ENCODE measurements at regions not wholly inside any gene's neighbourhood (a gene's known extent, or its start where the extent isn't known, plus 50 kb on each side); places are given as distances from the start of the nearest gene placed in this dataset.
"Not testable (repeated sequence)": the region's sequence is repeated elsewhere in the genome, so short reads cannot be mapped to it uniquely, and the experiment has no call there.

DNA sequence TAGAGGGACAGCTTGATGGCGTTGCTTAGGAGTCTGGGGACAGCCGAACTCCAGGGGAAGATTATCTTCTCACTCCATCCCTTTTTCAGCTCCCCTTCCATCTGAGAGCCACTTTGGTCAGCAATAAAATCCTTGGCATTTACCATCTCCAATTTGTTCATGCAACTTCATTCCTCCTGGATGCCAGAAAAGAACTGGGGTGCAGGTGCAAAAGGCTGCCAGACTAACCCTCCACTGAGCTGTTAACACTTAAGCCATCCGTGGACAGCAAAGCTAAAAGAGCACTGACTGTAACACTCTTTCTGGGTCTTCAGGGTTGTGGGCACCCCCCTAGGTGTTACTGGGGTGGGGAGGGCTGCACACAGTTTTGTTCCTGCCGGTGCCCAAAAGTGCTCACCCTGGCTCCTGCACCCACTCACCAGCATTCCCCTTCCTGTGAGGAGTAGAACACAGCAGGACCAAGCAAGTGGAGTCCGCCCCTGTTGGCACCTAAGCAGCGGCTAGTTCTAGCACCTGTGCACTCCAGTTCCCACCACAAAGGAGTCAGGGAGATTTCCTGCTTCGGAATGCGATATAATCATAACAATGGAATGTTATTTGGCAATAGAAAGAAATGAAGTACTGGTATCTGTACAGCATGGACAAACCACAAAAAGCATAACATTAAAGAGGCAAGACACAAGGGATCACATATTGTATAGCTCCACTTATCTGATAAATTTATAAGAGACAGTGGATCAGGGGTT, 95.1 kb downstream of the NPY start:
- Mint-ChIP-seq H3K27me3 (peaks cover 6% of the 10 kb centered on the region), H3K27ac (no peak overlapping the region), H3K9me3 (no peaks in the 10 kb centered on the region), H3K4me3 (no peak overlapping the region), H3K4me1 (no peaks in the 10 kb centered on the region), H3K36me3 (ENCODE audit: low read depth) (no peaks in the 10 kb centered on the region)
- no peak for DNase-seq
- ChIA-PET CTCF (interaction anchor here (0.6 to 1.2 kb wide), 2 partner anchors 38 to 109 kb away, joined by 4 read pairs; no protein-coding TSS in a partner anchor), POLR2A (no interaction called here)

DNA sequence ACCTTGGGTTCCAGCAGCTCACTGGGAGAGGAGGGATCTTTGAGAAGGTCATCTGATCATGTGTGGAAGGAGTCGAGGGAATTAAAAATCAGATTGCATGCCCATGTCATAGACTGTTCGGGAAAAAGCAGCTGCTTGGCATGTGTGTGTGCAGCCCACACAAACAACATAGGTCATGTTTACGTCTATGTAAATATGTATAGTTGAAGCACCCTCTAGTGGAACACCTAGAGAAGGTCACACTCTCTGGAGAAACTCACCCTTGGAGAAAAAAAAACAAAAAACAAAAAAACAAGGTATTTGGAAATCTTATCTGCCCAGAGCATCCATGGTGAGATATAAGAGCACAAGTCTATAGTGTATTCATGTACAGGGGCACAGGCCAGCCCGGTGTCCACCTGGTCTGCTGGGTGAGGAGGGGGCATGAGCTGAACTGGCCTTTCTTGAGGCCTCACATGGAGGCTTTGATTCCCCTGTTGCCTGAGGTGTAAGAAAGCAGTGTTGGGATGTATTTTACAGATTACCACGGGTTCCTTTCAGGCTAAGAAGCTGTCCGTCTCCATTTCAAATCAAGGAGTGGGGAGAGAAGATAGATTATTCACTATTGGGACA, 98.0 kb downstream of the NPY start:
- POLR2A ChIA-PET, result no interaction called here
- no peak for DNase-seq
- H3K4me3 Mint-ChIP-seq, result no peak overlapping the region
- CTCF ChIA-PET, result interaction anchor here (0.9 to 1.5 kb wide), 2 partner anchors 9 to 64 kb away, joined by 4 read pairs; no protein-coding TSS in a partner anchor
- H3K9me3 Mint-ChIP-seq, result no peaks in the 10 kb centered on the region
- H3K27me3 Mint-ChIP-seq, result no peaks in the 10 kb centered on the region
- H3K27ac Mint-ChIP-seq, result no peak overlapping the region
- H3K4me1 Mint-ChIP-seq, result no peaks in the 10 kb centered on the region
- no peaks in the 10 kb centered on the region for H3K36me3 Mint-ChIP-seq (ENCODE audit: low read depth)

DNA sequence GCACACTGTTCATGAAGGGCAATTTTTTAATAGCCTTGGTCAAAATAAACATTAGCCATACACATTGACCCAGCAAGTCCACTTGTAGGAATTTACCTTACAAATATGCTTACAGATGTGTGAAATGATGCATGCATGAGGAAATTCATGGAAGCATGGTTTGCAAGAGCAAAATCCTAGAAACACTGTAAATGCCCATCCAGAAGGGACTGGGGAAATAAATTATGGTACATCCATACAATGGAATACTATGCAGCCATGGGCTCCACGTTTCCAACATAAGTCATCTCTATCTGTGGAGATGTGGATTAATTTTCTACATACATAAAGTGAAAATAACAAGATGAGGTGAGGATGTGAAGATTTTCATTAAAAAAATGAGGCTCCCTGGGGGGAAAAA, 99.1 kb downstream of the NPY start:
- H3K27ac Mint-ChIP-seq, result no peak overlapping the region
- no peaks in the 10 kb centered on the region for H3K36me3 Mint-ChIP-seq (ENCODE audit: low read depth)
- no peaks in the 10 kb centered on the region for H3K9me3 Mint-ChIP-seq
- no peaks in the 10 kb centered on the region for H3K4me1 Mint-ChIP-seq
- ChIA-PET POLR2A (no interaction called here), CTCF (no interaction called here)
- H3K27me3 Mint-ChIP-seq, result no peaks in the 10 kb centered on the region
- H3K4me3 Mint-ChIP-seq, result no peak overlapping the region
- DNase-seq, result no peak

DNA sequence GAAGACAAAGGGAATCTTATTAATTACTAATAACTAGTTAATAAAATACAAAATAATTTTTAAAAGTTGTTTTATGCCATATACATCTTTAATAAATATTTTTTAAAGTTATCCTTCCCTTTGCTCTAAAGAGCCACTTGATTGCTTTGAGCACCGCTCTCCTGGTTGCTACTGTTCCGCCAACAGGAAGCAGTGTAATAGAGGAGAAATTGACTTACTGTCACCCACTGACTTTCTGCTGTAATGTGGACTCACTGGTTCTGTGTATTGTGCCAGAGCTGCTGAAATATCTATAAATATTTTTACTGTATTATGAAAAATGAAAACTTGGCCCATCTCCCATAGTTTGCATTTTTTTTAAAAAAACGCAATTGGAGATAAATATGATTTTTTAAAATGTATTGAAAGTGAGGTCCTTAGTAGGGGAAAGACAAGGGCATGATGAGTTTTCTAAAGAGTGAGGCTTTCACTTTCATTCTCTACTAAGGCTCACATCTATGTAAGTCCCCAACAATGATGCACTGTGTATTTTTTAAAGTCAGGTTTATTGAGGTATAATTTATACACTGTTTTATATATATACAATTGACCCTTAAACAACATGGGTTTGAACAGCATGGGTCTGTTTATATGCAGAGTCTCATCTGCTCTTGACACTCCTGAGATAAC, 100.5 kb downstream of the NPY start:
- Mint-ChIP-seq H3K27me3 (no peaks in the 10 kb centered on the region), H3K4me3 (no peak overlapping the region), H3K27ac (peak overlapping the region; percentile 42), H3K9me3 (no peaks in the 10 kb centered on the region), H3K4me1 (no peaks in the 10 kb centered on the region), H3K36me3 (ENCODE audit: low read depth) (no peaks in the 10 kb centered on the region)
- POLR2A ChIA-PET, result no interaction called here
- CTCF ChIA-PET, result no interaction called here
- no peak for DNase-seq

DNA sequence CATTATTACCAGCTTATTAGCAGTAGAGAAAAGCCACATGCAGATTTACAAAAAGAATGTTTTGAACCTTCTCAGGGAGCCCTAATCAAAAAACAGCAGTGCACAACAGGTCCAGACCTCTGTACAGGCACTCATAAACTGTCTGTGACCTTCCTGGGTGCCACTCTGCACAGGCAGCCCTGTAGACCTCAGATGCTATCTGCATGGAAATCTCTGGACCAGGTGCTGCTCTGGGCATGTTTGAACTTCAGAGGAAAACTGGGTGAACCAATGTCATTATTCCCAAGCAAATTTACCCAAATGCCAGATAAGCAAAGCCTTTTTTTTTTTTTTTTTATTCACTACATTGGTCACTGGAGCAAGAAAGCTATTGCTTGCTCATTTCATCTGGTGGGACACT, 104.2 kb downstream of the NPY start:
- H3K4me1 Mint-ChIP-seq, result no peaks in the 10 kb centered on the region
- no peaks in the 10 kb centered on the region for H3K36me3 Mint-ChIP-seq (ENCODE audit: low read depth)
- H3K9me3 Mint-ChIP-seq, result no peaks in the 10 kb centered on the region
- H3K4me3 Mint-ChIP-seq, result no peak overlapping the region
- DNase-seq, result no peak
- CTCF ChIA-PET, result interaction anchor here (1.1 kb wide), 1 partner anchor 307 kb away, joined by 4 read pairs; no protein-coding TSS in a partner anchor
- POLR2A ChIA-PET, result no interaction called here
- H3K27me3 Mint-ChIP-seq, result no peaks in the 10 kb centered on the region
- no peak overlapping the region for H3K27ac Mint-ChIP-seq

DNA sequence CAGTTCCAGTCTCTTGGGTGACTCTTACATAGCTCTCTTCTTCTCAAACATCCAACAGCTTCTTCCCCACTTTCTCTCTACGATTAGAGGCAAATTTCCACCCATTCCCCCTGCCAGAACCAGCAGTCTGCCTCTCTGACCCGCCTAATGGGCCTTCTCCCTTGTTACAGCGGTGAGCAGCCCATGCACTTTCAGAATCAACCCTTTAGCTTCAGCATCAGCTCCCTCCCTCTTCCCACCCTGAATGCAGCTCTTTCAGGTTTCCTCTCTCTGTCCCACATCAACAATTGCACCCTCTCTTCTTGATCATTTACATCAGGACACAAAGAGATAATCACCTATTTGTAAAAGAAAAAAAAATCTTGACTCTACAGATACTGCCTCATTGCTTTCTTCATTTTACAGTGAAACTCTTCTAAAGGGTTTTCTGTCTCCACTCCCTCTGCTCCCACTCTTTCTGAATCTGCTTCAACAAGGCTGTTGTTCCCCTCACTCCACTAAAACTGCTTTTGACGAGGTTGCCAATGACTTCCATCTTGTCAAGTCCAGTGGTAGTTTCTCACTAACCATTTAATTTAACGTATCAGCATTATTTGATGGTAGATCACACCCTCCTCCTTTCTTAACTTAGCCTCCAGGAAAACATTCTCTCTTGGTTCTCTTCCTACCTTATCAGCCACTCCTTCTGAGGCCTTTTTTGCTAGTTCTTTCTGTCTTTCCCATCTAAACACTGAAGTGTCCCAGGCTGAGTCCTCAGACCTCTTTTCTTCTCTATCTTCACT, 106.6 kb downstream of the NPY start:
- no peaks in the 10 kb centered on the region for H3K9me3 Mint-ChIP-seq
- no peaks in the 10 kb centered on the region for H3K36me3 Mint-ChIP-seq (ENCODE audit: low read depth)
- H3K4me3 Mint-ChIP-seq, result no peak overlapping the region
- H3K4me1 Mint-ChIP-seq, result no peaks in the 10 kb centered on the region
- ChIA-PET CTCF (no interaction called here), POLR2A (interaction anchor here (0.6 kb wide), 1 partner anchor 615 kb away, joined by 5 read pairs; no protein-coding TSS in a partner anchor)
- no peak for DNase-seq
- no peak overlapping the region for H3K27ac Mint-ChIP-seq
- H3K27me3 Mint-ChIP-seq, result no peaks in the 10 kb centered on the region

DNA sequence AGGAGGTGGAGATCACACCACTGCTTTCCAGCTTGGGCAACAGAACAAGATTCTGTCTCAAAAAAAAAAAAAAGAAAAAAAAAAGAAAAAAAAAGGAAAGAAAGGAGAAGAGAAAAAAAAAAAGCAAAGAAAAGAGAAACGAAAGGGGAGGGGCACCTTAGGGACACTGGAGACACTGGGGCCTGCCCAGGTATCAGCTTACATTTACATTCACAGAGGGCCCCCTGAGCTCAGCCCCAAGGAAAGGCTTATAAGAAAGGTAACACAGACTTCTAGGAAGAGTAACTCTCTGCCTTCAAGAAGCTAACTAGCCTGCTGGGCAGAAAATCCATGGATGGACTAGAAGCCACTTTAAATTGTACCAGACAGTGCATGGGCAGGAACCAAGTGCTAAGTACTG, 108.8 kb downstream of the NPY start:
- ChIA-PET CTCF (interaction anchor here (1.0 to 1.2 kb wide), 2 partner anchors 16 to 18 kb away, joined by 3 read pairs; no protein-coding TSS in a partner anchor), POLR2A (no interaction called here)
- no peak for DNase-seq
- Mint-ChIP-seq H3K9me3 (no peaks in the 10 kb centered on the region), H3K4me3 (no peak overlapping the region), H3K36me3 (ENCODE audit: low read depth) (no peaks in the 10 kb centered on the region), H3K27ac (no peak overlapping the region), H3K27me3 (no peaks in the 10 kb centered on the region), H3K4me1 (no peaks in the 10 kb centered on the region)

DNA sequence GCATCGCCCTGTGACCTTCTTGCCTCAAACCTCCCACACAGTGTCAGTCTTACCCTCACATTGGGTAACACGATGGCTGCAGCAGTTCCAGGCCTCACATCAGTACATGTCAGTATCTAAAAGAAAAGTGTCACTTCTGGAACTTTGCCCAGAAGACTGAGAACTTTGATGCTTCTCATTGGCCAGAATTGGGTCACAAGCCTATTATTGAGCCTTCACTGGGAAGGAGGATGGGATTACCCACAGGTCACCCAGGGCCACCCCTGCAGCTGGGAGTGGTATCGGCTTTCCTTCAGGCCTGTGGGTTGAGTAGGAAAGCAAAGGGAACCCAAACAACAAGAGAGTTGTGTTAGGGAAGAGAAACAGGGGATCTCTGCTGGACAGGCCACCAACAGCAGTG, 111.5 kb downstream of the NPY start:
- Mint-ChIP-seq H3K27me3 (no peaks in the 10 kb centered on the region), H3K9me3 (no peaks in the 10 kb centered on the region), H3K4me3 (no peak overlapping the region), H3K27ac (no peak overlapping the region), H3K4me1 (no peaks in the 10 kb centered on the region), H3K36me3 (ENCODE audit: low read depth) (no peaks in the 10 kb centered on the region)
- POLR2A ChIA-PET, result no interaction called here
- no peak for DNase-seq
- CTCF ChIA-PET, result no interaction called here

DNA sequence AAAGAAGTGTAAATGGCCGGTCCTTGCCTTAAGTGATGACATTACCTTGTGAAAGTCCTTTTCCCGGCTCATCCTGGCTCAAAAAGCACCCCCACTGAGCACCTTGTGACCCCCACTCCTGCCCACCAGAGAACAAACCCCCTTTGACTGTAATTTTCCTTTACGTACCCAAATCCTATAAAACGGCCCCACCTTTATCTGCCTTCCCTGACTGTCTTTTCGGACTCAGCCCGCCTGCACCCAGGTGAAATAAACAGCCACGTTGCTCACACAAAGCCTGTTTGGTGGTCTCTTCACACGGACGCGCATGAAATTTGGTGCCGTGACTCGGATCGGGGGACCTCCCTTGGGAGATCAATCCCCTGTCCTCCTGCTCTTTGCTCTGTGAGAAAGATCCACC, 112.4 kb downstream of the NPY start:
- H3K9me3 Mint-ChIP-seq; H3K4me3 Mint-ChIP-seq; POLR2A ChIA-PET; DNase-seq; H3K36me3 Mint-ChIP-seq (ENCODE audit: low read depth); H3K27me3 Mint-ChIP-seq; H3K27ac Mint-ChIP-seq; H3K4me1 Mint-ChIP-seq: not testable (repeated sequence)
- CTCF ChIA-PET, result interaction anchor here (0.6 kb wide), 1 partner anchor 81 kb away, joined by 3 read pairs; no protein-coding TSS in a partner anchor

DNA sequence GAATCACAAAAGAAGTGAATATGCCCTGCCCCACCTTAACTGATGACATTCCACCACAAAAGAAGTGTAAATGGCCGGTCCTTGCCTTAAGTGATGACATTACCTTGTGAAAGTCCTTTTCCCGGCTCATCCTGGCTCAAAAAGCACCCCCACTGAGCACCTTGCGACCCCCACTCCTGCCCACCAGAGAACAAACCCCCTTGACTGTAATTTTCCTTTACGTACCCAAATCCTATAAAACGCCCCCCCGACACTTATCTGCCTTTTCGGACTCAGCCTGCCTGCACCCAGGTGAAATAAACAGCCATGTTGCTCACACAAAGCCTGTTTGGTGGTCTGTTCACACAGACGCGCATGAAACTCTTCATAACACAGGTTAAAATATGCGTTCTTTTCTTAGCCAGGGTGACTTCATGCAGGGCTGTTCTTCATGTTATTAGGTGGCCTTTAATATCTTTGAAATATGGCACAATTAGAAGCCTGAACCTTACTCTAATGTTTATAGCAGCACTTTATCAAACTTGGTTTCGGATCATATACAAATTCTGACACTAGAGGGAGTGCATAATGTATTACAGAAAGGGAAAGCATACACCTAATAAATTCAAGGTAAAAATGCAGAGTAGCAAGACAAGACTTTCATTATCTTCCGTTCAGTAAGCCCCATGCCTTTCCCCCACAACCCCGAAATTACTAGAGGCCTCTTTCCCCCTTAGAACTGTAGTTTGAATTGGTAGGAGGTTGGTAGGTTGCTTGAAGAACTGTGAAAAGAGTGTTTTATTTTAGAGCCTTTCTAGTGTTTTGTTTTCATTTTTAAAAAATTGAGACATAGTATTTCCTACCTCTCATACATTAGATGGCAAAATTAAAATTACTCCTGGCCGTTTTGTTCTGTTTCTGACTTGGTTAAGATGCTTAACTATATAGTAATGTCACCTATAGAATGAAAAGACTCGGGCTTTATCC, 117.9 kb downstream of the NPY start:
- CTCF ChIA-PET, result no interaction called here
- H3K4me3 Mint-ChIP-seq, result no peak overlapping the region
- H3K36me3 Mint-ChIP-seq (ENCODE audit: low read depth), result no peaks in the 10 kb centered on the region
- POLR2A ChIA-PET, result no interaction called here
- no peaks in the 10 kb centered on the region for H3K27me3 Mint-ChIP-seq
- no peak overlapping the region for H3K27ac Mint-ChIP-seq
- DNase-seq, result no peak
- no peaks in the 10 kb centered on the region for H3K4me1 Mint-ChIP-seq
- no peaks in the 10 kb centered on the region for H3K9me3 Mint-ChIP-seq

DNA sequence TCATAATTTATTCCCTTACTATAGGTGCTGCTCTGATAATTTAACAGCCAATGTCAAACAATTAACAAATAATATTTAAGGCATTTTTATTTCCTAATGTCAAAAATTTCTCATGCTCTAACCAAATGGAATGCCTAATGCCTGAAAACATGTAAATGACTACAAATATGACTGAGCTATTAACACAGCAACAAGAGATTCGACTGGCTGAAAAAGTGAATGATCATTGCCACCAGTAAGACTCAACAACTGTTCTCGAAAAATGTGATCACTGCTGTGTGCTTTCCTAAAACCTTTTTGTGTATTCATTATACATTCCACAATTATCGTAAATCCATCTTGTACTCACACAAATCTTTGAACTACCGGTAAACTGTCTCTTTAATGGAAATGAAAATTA, 118.7 kb downstream of the NPY start:
- Mint-ChIP-seq H3K27ac (no peak overlapping the region), H3K36me3 (ENCODE audit: low read depth) (no peaks in the 10 kb centered on the region), H3K4me1 (no peaks in the 10 kb centered on the region), H3K9me3 (no peaks in the 10 kb centered on the region), H3K4me3 (no peak overlapping the region), H3K27me3 (no peaks in the 10 kb centered on the region)
- POLR2A ChIA-PET, result no interaction called here
- CTCF ChIA-PET, result no interaction called here
- DNase-seq, result no peak

DNA sequence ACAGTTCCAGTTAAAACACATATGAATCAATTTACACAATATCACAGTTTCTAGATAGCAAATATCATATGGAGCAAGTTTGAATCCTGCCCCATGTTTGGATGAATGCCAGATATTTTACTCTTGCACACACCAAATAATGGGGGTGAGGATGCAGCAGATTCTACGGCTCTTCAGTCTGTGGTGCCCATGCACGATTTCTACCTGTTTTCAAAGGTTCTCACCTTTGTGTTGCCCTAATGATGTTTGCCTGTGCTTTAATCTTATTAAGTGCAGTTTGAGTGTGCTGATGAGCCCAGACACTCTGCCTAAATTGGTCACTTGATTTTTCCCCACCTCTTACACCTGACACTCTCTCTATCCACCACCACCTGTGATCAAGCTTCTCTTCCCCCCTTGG, 119.6 kb downstream of the NPY start:
- no peak for DNase-seq
- Mint-ChIP-seq H3K4me1 (no peaks in the 10 kb centered on the region), H3K27me3 (no peaks in the 10 kb centered on the region), H3K4me3 (no peak overlapping the region), H3K27ac (no peak overlapping the region), H3K9me3 (no peaks in the 10 kb centered on the region), H3K36me3 (ENCODE audit: low read depth) (no peaks in the 10 kb centered on the region)
- ChIA-PET CTCF (no interaction called here), POLR2A (no interaction called here)

Data from activated CD4-positive, alpha-beta T cell treated with anti-CD3 and anti-CD28 coated beads, Interleukin-2, amount 10 ng/mL, durations not matched to agents 7 days and 5 days (primary cell).